ENCODE measurements at regions not wholly inside any gene's neighbourhood (a gene's known extent, or its start where the extent isn't known, plus 50 kb on each side); places are given as distances from the start of the nearest gene placed in this dataset.

DNA sequence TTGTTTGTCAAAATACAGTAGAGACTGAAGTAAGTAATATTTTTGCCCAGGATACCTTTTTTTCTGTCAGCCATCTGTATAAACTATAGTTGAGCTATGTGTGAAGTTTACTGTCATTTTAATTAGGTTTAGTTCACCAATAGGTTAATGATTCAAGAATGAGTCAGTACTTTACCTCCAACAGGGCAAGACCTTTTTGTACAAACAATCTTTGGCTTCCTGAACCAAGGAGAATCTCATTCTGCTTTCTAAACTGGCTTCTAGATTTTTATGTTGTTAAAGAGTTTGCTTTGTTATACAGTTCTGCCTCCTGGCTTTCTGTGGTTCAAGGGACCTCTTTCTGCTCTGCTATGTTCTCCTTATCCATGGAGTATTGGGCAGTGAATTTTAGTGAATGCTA, 412.0 kb upstream of the NR3C2 start:
- POLR2A ChIA-PET, result no interaction called here
- no peak for TF ChIP-seq HNRNPH1 (optimal IDR thresholded peaks at IDR 0.05; ENCODE audit: low read depth, low read length)
- TF ChIP-seq CBX2 (IDR thresholded peaks at IDR 0.05; ENCODE audit: low read depth, low read length), result no peak
- no peak for TF ChIP-seq CBX2 (CRISPR knock-in tag; IDR thresholded peaks at IDR 0.05; ENCODE audit: low read depth)
- no peak for TF ChIP-seq ZNF224 (CRISPR knock-in tag; IDR thresholded peaks at IDR 0.05)
- TF ChIP-seq FOXA1 (IDR thresholded peaks at IDR 0.05), result no peak
- no peak for TF ChIP-seq FOXA1 (CRISPR knock-in tag; IDR thresholded peaks at IDR 0.05)
- TF ChIP-seq, protein P1, sequence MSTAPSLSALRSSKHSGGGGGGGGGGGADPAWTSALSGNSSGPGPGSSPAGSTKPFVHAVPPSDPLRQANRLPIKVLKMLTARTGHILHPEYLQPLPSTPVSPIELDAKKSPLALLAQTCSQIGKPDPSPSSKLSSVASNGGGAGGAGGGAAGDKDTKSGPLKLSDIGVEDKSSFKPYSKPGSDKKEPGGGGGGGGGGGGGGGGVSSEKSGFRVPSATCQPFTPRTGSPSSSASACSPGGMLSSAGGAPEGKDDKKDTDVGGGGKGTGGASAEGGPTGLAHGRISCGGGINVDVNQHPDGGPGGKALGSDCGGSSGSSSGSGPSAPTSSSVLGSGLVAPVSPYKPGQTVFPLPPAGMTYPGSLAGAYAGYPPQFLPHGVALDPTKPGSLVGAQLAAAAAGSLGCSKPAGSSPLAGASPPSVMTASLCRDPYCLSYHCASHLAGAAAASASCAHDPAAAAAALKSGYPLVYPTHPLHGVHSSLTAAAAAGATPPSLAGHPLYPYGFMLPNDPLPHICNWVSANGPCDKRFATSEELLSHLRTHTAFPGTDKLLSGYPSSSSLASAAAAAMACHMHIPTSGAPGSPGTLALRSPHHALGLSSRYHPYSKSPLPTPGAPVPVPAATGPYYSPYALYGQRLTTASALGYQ (CRISPR knock-in tag; IDR thresholded peaks at IDR 0.05), result no peak
- TF ChIP-seq SOX13 (IDR thresholded peaks at IDR 0.05), result no peak
- TF ChIP-seq SOX13 (CRISPR knock-in tag; conservative IDR thresholded peaks at IDR 0.05 in 1 of 2, IDR thresholded peaks at IDR 0.05 in 1 of 2), result no peak
- TF ChIP-seq, protein P2, sequence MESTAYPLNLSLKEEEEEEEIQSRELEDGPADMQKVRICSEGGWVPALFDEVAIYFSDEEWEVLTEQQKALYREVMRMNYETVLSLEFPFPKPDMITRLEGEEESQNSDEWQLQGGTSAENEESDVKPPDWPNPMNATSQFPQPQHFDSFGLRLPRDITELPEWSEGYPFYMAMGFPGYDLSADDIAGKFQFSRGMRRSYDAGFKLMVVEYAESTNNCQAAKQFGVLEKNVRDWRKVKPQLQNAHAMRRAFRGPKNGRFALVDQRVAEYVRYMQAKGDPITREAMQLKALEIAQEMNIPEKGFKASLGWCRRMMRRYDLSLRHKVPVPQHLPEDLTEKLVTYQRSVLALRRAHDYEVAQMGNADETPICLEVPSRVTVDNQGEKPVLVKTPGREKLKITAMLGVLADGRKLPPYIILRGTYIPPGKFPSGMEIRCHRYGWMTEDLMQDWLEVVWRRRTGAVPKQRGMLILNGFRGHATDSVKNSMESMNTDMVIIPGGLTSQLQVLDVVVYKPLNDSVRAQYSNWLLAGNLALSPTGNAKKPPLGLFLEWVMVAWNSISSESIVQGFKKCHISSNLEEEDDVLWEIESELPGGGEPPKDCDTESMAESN (CRISPR knock-in tag; conservative IDR thresholded peaks at IDR 0.05), result no peak
- TF ChIP-seq JUNB (CRISPR knock-in tag; IDR thresholded peaks at IDR 0.05; ENCODE audit: borderline replicate concordance), result no peak
- TF ChIP-seq MED8 (CRISPR knock-in tag; IDR thresholded peaks at IDR 0.05; ENCODE audit: insufficient replicate concordance), result no peak
- TF ChIP-seq, protein P3, sequence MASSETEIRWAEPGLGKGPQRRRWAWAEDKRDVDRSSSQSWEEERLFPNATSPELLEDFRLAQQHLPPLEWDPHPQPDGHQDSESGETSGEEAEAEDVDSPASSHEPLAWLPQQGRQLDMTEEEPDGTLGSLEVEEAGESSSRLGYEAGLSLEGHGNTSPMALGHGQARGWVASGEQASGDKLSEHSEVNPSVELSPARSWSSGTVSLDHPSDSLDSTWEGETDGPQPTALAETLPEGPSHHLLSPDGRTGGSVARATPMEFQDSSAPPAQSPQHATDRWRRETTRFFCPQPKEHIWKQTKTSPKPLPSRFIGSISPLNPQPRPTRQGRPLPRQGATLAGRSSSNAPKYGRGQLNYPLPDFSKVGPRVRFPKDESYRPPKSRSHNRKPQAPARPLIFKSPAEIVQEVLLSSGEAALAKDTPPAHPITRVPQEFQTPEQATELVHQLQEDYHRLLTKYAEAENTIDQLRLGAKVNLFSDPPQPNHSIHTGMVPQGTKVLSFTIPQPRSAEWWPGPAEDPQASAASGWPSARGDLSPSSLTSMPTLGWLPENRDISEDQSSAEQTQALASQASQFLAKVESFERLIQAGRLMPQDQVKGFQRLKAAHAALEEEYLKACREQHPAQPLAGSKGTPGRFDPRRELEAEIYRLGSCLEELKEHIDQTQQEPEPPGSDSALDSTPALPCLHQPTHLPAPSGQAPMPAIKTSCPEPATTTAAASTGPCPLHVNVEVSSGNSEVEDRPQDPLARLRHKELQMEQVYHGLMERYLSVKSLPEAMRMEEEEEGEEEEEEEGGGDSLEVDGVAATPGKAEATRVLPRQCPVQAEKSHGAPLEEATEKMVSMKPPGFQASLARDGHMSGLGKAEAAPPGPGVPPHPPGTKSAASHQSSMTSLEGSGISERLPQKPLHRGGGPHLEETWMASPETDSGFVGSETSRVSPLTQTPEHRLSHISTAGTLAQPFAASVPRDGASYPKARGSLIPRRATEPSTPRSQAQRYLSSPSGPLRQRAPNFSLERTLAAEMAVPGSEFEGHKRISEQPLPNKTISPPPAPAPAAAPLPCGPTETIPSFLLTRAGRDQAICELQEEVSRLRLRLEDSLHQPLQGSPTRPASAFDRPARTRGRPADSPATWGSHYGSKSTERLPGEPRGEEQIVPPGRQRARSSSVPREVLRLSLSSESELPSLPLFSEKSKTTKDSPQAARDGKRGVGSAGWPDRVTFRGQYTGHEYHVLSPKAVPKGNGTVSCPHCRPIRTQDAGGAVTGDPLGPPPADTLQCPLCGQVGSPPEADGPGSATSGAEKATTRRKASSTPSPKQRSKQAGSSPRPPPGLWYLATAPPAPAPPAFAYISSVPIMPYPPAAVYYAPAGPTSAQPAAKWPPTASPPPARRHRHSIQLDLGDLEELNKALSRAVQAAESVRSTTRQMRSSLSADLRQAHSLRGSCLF (CRISPR knock-in tag; IDR thresholded peaks at IDR 0.05; ENCODE audit: borderline replicate concordance), result no peak
- no peak for TF ChIP-seq HIVEP1 (CRISPR knock-in tag; IDR thresholded peaks at IDR 0.05)
- TF ChIP-seq ZNF317 (CRISPR knock-in tag; IDR thresholded peaks at IDR 0.05), result no peak
- TF ChIP-seq HNRNPK (IDR thresholded peaks at IDR 0.05; ENCODE audit: low read depth, low read length, poor library complexity, severe bottlenecking), result no peak

More for the DNA sequence above, 412.0 kb upstream of the NR3C2 start:
- intact Hi-C loops (cut with micrococcal nuclease; ENCODE audit: unreplicated experiment) (no loop called here), in situ Hi-C loops (cut with HindIII; ENCODE audit: extremely low pct_ligation_motif_present, low pct_unique_long_range_greater_than_20kb) (no loop called here)
- BruUV-seq (replicated peaks), result no TSS peak
- H3K4me1 ChIP-seq (ENCODE audit: insufficient read depth, low read length), result peaks cover 7% of the 10 kb centered on the region
- peaks cover 65% of the 10 kb centered on the region for H3K9me3 ChIP-seq (ENCODE audit: low read length)
- H3K4me3 ChIP-seq (replicated peaks in 1 of 3; ENCODE audit: insufficient read depth in 1 of 3, low read depth in 2 of 3, low read length in 3 of 3), result no peak overlapping the region
- CTCF ChIA-PET (ENCODE audit: low intra/inter-chr PET ratio, low total read pairs), result no interaction called here
- no peaks in the 10 kb centered on the region for H3K79me2 ChIP-seq (ENCODE audit: insufficient read depth, low read length)
- no peak overlapping the region for H3K27ac ChIP-seq (ENCODE audit: extremely low read length, insufficient read depth, low read length)
- H2AFZ ChIP-seq (ENCODE audit: low read length), result no peak overlapping the region
- H3K36me3 ChIP-seq (replicated peaks in 1 of 2; ENCODE audit: control insufficient read depth in 1 of 2, insufficient read depth in 2 of 2, low read length in 2 of 2), result no peaks in the 10 kb centered on the region
- ATAC-seq, result no peak
- no peak overlapping the region for H3K4me2 ChIP-seq (ENCODE audit: low read depth, low read length)
- no peaks in the 10 kb centered on the region for H4K20me1 ChIP-seq (ENCODE audit: insufficient read depth, low read length)
- no peak for FAIRE-seq
- DNase-seq (ENCODE audit: low spot score), result no peak
- H3K9ac ChIP-seq (ENCODE audit: insufficient read depth, low read depth, low read length), result no peak overlapping the region
- no peaks in the 10 kb centered on the region; a peak in 1 of 5 replicates for H3K27me3 ChIP-seq (ENCODE audit: control insufficient read depth in 1 of 2, insufficient read depth in 2 of 2, low read length in 2 of 2)

Data from HepG2 (cell line).